GM15510 (cell line): ENCODE measurements at regions not wholly inside any gene's neighbourhood (a gene's known extent, or its start where the extent isn't known, plus 50 kb on each side); places are given as distances from the start of the nearest gene placed in this dataset.

Experiments used
- POLR2A ChIP-seq: IDR thresholded peaks from 3 replicates; pipeline ENCODE4 v1.6.1; 2011; ENCODE audit warnings: borderline replicate concordance; ENCODE audit not compliant: insufficient read length; ENCODE audit errors: extremely low read depth

DNA sequence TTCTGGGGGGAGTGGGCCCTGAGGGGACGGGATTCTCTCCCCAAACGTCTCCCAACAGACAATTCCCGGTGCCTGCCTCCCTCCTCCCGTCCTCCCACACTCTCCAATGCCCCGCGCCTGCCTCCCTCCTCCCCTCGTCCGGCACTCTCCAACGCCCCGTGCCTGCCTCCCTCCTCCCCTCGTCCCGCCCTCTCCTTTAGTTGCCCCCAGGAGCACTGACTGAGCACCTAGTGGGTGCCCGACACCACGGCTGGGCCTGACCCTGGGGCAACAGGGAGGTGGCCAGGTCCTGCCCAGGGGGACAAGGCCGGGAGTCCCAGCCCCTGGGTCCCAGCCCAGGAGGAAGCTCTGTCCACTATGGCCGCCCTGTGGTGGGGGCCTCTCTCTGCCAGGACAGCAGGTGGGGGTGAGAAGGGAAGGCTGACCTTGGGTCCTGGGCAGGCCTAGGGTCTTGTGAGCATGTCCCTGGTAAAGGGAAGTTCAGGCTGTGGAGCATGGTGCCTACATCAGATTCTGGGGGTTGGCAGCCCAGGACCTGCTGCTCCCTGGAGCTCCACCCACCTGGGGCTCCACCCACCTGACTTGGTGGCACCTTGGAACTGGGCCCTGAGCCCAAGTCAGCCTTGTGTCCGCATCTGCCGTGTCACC is 942.3 kb downstream of the BRD1 start:
- no peak for TF ChIP-seq POLR2A

DNA sequence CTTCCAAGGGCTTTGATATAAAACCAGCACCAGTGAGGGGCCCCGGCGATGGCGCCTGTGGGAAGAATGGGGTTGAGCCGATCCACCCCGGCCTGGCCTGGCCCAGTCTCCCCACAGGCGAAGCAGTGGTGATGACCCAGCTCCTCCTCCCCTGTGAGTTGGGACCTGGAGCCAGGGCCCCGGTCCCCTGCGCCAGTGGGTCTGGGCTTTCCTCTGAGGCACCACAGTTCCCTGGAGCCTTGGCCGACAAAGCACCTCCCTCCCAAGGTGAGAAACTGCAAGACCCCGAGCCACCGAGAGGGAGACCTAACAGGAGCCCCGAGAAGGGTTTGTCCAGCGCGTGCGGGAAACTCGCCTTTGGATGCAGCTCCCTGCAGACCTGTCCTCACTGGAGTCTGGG is 942.9 kb downstream of the BRD1 start:
- TF ChIP-seq POLR2A: no peak

DNA sequence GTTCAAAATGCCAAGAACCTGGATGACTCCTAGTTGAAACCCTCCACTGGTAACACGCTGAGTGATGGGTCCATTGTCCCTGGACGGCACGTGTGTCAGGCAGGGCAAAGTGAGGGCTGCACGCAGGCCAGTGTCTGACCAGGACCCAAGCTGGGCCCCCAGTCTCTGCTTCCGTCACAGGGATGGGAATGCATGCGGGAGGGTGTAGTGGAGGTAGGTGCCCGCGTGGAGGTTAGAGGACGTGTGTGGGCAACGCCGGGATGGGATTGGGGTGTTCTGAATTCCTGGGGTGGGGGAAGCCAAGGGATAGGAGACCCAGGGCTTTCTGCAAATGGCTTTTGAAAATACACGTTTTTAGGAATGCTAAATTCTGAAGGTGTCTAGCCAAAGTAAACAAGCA is 943.3 kb downstream of the BRD1 start:
- TF ChIP-seq POLR2A: no peak

DNA sequence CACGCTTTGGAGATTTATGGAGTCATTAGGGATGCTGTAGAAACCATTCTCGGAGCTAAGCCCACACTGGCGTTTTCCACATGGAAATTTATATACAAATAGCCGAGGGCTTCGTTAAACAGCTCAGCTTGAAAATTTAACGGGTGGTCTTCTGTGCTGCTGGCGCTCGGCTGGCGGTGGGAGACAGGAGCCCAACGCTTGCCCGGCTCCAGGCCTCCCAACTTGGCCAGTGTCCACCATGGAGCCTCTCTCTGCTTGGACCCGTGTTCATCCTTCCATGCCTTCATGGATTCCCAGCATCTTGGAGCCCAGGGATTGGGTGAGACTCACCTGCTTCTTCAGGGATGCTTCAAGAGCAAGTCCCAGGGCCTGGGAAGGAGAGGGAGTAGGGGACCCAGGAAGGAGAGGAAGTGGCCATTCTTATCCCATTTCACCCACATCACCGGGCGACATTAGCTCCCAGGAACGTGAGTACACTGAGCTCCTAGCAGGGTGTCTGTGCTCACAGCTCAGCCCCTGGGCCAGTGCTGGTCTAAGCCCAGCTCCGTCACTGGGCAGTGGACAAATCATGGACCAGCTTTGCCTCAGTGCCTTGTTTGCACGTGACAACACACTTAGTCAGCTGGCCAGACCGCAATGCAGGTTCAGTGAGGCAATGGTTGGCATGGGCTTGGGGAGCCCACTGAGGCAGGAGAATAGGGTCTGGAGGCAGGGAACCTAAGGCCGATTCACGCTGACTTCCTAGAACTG is 944.3 kb downstream of the BRD1 start:
- TF ChIP-seq POLR2A: no peak

DNA sequence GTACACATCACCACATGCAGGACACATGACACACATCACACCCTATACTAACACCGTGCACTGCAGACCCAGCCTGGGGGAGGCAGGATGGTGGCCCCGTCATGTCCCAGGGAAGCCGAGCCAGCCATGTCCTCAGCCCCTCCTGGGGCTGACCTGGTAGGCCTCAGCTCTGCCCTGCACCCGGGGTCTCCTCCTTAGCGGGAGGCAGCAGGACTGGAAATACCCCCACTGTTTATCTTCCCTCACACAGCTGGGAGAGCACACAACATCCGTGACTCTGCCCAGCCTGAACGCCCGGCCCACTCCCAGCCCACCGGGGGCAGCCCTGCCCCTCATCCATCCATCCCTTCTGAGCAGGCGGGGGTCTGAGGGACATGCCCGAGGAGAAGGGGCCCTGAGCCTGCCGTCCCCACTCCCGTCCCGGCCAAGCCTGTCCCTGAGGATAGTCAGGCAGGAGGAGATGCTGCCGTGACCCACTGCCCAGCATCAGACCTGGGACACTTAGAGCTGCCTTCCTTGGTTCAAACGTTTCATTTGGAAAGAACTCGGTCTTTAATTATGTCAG is 945.0 kb downstream of the BRD1 start:
- no peak for TF ChIP-seq POLR2A

DNA sequence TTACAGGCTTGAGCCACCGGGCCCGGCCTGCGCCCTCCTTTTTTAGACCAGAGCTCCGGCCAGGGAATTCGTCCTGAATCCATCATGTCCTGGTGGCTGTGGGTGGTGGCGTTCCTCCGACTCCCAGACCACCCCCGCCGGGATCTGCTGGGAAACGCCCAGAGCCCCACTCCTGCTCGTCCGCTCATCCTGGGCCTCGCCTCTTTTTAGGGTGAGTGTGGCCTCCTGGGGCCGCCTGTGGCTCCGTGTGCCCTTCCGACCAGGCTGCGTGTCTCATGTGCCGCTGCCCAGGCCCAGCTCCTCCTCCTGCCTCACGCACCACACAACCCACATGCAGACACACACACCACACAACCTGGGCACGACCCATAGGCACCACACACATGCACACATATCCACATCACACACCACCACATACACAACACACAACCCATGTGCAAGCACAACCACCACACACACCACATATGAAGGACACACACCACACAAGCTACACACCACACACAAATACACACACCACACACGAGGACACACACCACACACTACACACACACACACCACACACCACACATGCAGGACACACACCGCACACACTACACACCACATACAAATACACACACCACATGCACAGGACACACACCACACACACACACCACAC is 946.2 kb downstream of the BRD1 start:
- TF ChIP-seq POLR2A: no peak

DNA sequence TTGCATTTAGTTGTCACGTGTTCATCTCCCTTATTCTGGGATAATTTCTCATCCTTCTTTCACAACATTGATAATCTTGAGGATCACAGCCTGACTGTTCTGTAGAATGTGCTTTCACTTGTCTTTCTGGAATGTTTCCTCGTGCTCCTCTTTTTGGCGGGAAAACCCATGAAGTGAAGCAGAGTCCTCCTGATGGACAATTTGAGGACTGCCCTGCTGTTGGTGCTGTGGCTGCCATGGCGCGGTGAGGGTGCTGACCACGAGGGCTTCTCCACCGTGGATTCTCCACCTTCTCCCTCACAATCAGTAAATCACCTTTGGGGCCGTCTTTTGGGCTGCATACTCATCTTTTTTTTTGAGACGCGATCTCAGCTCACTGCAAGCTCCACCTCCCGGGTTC is 946.9 kb downstream of the BRD1 start:
- no peak for TF ChIP-seq POLR2A

DNA sequence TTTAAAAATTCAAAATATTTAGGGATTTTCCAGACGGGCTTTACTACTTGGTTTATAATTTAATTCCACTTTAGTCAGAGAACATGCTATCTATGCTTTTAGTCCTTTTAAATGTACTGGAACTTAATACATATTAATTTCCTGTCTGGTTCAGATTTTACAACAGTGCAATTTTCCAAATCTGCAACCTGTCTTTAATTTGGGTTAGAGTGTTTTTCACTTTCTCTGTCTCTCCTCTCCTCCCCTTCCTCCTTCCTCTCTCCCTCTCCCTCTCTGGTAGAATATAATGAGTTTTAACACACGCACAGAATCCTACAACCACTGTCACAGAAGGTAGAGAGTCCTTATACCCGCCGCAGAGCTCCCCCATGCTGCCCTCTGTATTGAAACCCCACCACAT is 950.7 kb downstream of the BRD1 start:
- TF ChIP-seq POLR2A: no peak

DNA sequence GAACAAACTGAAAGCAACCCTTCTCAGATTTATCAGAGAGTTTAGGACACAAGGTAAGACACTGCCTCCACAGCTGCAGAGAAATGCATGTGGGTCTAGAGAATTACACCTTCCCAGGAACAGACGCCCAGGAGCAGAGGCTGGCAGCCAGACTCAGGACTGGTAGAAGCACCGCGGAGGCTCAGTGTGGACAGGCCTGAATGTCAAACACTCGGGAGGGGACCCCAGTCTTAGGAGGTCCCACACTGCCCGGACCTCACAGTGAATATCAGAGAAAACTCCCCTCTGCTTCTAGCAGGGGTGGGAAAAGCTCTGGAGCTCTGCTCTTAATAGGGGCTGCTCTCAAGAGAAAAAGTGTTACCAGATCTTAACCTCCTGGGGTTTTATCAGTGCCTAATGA is 952.7 kb downstream of the BRD1 start:
- no peak for TF ChIP-seq POLR2A

DNA sequence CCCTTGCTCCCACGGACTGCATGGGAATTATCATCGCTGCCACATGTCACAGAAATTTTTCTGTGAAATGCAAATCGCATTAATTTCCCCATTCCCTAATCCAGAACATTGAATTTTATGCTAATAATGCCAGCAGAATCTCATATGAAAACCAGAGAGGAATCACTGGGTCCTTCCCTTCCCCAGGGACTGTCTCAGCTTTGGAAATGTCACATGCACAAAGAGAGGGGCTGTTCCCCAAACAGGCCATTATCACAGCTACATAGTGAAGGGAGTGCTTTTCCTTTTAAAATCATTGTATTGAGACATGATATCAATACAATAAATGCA is 954.5 kb downstream of the BRD1 start:
- TF ChIP-seq POLR2A: no peak

DNA sequence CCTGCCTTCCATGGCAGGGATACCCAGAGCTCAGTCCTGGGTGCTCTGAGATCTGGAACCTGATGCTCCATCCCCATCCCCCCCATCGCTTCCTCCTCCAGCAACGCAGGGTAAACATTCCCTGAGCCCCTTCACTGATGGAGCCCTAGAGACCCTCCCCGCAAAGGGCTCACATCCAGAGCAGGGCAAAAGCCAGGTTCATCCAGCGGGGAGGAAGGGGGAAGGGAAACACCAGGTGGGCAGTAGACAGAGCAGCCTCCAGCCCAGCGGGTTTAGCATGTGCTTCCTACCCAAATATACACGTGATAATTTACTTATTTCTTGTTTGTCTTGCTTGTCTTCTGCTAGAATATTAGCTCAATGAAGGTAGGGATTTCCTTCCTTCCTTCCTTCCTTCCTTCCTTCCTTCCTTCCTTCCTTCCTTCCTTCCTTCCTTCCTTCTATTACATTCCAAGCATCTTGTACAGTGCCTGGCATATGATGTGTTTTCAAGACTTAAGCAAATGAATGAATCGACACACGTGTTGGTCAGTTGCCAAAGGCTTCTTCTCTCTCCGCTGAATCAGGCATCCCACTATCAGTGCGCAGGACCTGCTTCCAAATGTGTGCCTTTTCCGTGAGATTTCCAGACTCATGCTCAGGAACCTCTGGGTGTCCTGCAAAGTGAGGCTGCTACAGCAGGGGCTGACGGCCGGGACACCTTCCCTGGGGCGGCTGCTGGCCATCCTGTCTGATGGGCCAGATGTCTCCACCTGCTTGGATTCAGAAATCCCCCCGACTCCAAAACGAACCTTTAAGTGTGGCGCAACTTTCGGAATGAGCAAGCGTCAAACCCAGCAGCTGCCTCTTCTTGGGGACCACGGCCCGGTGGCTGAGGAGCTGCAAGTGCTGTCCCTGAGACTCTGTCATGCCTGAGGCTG is 955.1 kb downstream of the BRD1 start:
- TF ChIP-seq POLR2A: no peak

DNA sequence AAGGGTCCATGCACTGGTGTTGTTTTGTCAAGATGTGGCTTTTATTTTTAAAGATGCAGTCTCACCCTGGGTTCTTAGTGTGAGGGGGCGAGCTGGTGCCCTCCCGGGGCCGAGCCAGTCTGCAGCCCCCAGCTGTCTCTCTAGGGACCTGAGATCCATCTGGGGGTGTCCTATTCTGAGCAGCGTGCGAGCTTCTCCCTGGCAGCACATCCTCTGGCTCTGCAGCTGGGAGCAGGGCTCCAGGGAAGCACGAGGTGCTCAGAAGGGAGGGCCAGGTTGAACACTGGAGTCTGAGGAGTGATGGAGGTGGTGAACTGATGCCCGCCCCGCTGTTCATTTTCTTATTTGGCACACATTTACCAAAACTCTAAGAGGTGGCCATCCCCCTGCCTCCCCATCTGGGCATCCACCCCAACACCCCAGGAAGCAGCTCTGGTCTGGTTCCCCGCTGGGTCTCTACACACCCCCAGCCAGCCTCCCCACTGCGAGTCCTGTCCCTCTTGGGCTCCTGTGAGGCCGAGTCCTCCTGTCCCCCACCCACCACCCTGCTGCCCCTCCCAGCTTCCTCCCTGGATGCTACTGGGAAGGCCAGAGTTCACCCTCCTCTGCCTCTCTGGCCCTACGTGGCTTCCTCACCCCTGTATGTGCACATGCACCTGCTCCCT is 956.4 kb downstream of the BRD1 start:
- no peak for TF ChIP-seq POLR2A

DNA sequence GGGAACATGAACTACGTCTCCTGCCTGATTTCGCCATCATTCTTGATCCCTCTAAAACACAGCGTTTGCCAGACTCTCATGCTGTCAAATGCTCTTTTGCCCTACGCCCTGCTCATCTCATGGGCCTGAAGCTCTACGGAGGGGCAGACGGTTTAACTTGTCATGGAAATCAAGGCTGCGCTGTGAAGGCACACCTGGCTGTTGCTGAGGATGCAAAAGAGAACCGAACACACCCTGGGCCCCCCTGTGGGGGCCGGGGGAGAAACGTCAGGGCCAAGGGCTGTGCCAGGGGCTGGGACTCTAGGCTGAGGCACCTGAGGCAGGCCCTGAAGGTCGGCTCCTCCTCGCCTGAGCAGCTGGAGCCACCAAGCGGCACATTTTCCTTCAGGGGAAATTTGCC is 957.2 kb downstream of the BRD1 start:
- no peak for TF ChIP-seq POLR2A

DNA sequence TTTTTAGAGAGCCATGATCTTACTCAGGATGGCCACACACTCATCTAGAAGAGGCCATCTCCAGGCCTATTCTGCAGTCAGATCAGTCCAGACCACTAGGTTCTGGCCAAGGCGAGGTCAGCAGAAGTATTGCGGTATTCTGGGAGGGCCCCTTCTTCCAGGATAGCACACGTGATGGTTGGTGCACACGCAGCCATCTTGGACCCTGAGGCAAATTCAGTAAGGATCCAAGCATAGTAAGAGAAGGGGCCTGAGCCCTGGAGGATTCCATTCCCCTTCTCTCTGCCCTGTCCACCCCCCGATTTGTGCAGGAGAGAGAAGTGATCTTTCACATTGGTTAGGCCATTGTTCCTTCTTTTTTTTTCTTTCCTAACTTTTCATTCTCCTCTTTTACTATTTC is 957.9 kb downstream of the BRD1 start:
- no peak for TF ChIP-seq POLR2A
